ENCODE measurements at regions not wholly inside any gene's neighbourhood (a gene's known extent, or its start where the extent isn't known, plus 50 kb on each side); places are given as distances from the start of the nearest gene placed in this dataset.
"Not testable (repeated sequence)": the region's sequence is repeated elsewhere in the genome, so short reads cannot be mapped to it uniquely, and the experiment has no call there.

GRCh38 chr6:22184371-22184770 lies 112.5 kb downstream of the PRL start:
- Mint-ChIP-seq H3K27ac (no peak overlapping the region), H3K27me3 (no peaks in the 10 kb centered on the region), H3K9me3 (peaks cover 18% of the 10 kb centered on the region), H3K36me3 (ENCODE audit: low read depth) (no peaks in the 10 kb centered on the region), H3K4me3 (no peak overlapping the region), H3K4me1 (no peaks in the 10 kb centered on the region)
- ATAC-seq (replicated peaks) = no peak

- ATAC-seq (replicated peaks) = no peak
- Mint-ChIP-seq H3K4me1 (no peaks in the 10 kb centered on the region), H3K4me3 (no peak overlapping the region), H3K9me3 (peaks cover 13% of the 10 kb centered on the region), H3K36me3 (ENCODE audit: low read depth) (no peaks in the 10 kb centered on the region), H3K27me3 (no peaks in the 10 kb centered on the region), H3K27ac (no peak overlapping the region)
Measured at GRCh38 chr6:22189946-22190345, 106.9 kb downstream of the PRL start.

GRCh38 chr6:22194188-22194921 lies 102.5 kb downstream of the PRL start:
- no peaks in the 10 kb centered on the region for H3K27me3 Mint-ChIP-seq
- H3K36me3 Mint-ChIP-seq (ENCODE audit: low read depth) = no peaks in the 10 kb centered on the region
- H3K9me3 Mint-ChIP-seq = peaks cover 12% of the 10 kb centered on the region
- H3K4me1 Mint-ChIP-seq = no peaks in the 10 kb centered on the region
- no peak for ATAC-seq (replicated peaks)
- H3K4me3 Mint-ChIP-seq = no peak overlapping the region
- H3K27ac Mint-ChIP-seq = no peak overlapping the region

GRCh38 chr6:22199771-22200170 lies 97.1 kb downstream of the PRL start:
- Mint-ChIP-seq H3K36me3 (ENCODE audit: low read depth) (no peaks in the 10 kb centered on the region), H3K4me1 (no peaks in the 10 kb centered on the region), H3K27me3 (no peaks in the 10 kb centered on the region), H3K4me3 (no peak overlapping the region), H3K9me3 (peaks cover 6% of the 10 kb centered on the region), H3K27ac (no peak overlapping the region)
- no peak for ATAC-seq (replicated peaks)

GRCh38 chr6:22204153-22204552 lies 92.7 kb downstream of the PRL start:
- Mint-ChIP-seq H3K27ac (no peak overlapping the region), H3K36me3 (ENCODE audit: low read depth) (no peaks in the 10 kb centered on the region), H3K27me3 (no peaks in the 10 kb centered on the region), H3K4me1 (no peaks in the 10 kb centered on the region), H3K9me3 (peaks cover 7% of the 10 kb centered on the region), H3K4me3 (no peak overlapping the region)
- no peak for ATAC-seq (replicated peaks)

GRCh38 chr6:22205266-22205665 lies 91.6 kb downstream of the PRL start:
- Mint-ChIP-seq H3K27me3 (no peaks in the 10 kb centered on the region), H3K27ac (no peak overlapping the region), H3K4me1 (no peaks in the 10 kb centered on the region), H3K4me3 (no peak overlapping the region), H3K9me3 (peaks cover 7% of the 10 kb centered on the region), H3K36me3 (ENCODE audit: low read depth) (no peaks in the 10 kb centered on the region)
- no peak for ATAC-seq (replicated peaks)

GRCh38 chr6:22206106-22206505 lies 90.7 kb downstream of the PRL start:
- no peaks in the 10 kb centered on the region for H3K36me3 Mint-ChIP-seq (ENCODE audit: low read depth)
- no peak overlapping the region for H3K4me3 Mint-ChIP-seq
- no peaks in the 10 kb centered on the region for H3K27me3 Mint-ChIP-seq
- H3K4me1 Mint-ChIP-seq = no peaks in the 10 kb centered on the region
- ATAC-seq (replicated peaks) = no peak
- no peak overlapping the region for H3K27ac Mint-ChIP-seq
- H3K9me3 Mint-ChIP-seq = peaks cover 7% of the 10 kb centered on the region

- Mint-ChIP-seq H3K4me3 (no peak overlapping the region), H3K36me3 (ENCODE audit: low read depth) (no peaks in the 10 kb centered on the region), H3K27me3 (no peaks in the 10 kb centered on the region), H3K4me1 (no peaks in the 10 kb centered on the region), H3K9me3 (peaks cover 4% of the 10 kb centered on the region), H3K27ac (no peak overlapping the region)
- no peak for ATAC-seq (replicated peaks)
Measured at GRCh38 chr6:22208026-22208425, 88.8 kb downstream of the PRL start.

GRCh38 chr6:22214314-22214713 lies 82.5 kb downstream of the PRL start:
- H3K4me1 Mint-ChIP-seq = no peaks in the 10 kb centered on the region
- H3K27me3 Mint-ChIP-seq = no peaks in the 10 kb centered on the region
- no peak overlapping the region for H3K4me3 Mint-ChIP-seq
- H3K27ac Mint-ChIP-seq = no peak overlapping the region
- no peak for ATAC-seq (replicated peaks)
- no peaks in the 10 kb centered on the region for H3K9me3 Mint-ChIP-seq
- no peaks in the 10 kb centered on the region for H3K36me3 Mint-ChIP-seq (ENCODE audit: low read depth)

- H3K27me3 Mint-ChIP-seq; ATAC-seq (replicated peaks); H3K36me3 Mint-ChIP-seq (ENCODE audit: low read depth); H3K4me1 Mint-ChIP-seq; H3K9me3 Mint-ChIP-seq; H3K27ac Mint-ChIP-seq; H3K4me3 Mint-ChIP-seq: not testable (repeated sequence)
Measured at GRCh38 chr6:22215474-22215873, 81.4 kb downstream of the PRL start.

GRCh38 chr6:22218410-22218809 lies 78.4 kb downstream of the PRL start:
- ATAC-seq (replicated peaks) = no peak
- Mint-ChIP-seq H3K9me3 (no peaks in the 10 kb centered on the region), H3K4me3 (no peak overlapping the region), H3K36me3 (ENCODE audit: low read depth) (no peaks in the 10 kb centered on the region), H3K27me3 (no peaks in the 10 kb centered on the region), H3K27ac (no peak overlapping the region), H3K4me1 (no peaks in the 10 kb centered on the region)

GRCh38 chr6:22219925-22220324 lies 76.9 kb downstream of the PRL start:
- no peak overlapping the region for H3K27ac Mint-ChIP-seq
- no peaks in the 10 kb centered on the region for H3K36me3 Mint-ChIP-seq (ENCODE audit: low read depth)
- H3K4me3 Mint-ChIP-seq = no peak overlapping the region
- no peaks in the 10 kb centered on the region for H3K4me1 Mint-ChIP-seq
- ATAC-seq (replicated peaks) = no peak
- no peaks in the 10 kb centered on the region for H3K27me3 Mint-ChIP-seq
- H3K9me3 Mint-ChIP-seq = no peaks in the 10 kb centered on the region

GRCh38 chr6:22221211-22221610 lies 75.6 kb downstream of the PRL start:
- no peak for ATAC-seq (replicated peaks)
- H3K27me3 Mint-ChIP-seq = no peaks in the 10 kb centered on the region
- H3K9me3 Mint-ChIP-seq = no peaks in the 10 kb centered on the region
- no peak overlapping the region for H3K4me3 Mint-ChIP-seq
- no peaks in the 10 kb centered on the region for H3K36me3 Mint-ChIP-seq (ENCODE audit: low read depth)
- no peaks in the 10 kb centered on the region for H3K4me1 Mint-ChIP-seq
- H3K27ac Mint-ChIP-seq = no peak overlapping the region

GRCh38 chr6:22221630-22222029 lies 75.2 kb downstream of the PRL start:
- Mint-ChIP-seq H3K4me1 (no peaks in the 10 kb centered on the region), H3K36me3 (ENCODE audit: low read depth) (no peaks in the 10 kb centered on the region), H3K9me3 (peaks cover under 1% of the 10 kb centered on the region), H3K27ac (no peak overlapping the region), H3K27me3 (no peaks in the 10 kb centered on the region), H3K4me3 (no peak overlapping the region)
- ATAC-seq (replicated peaks) = no peak

- no peaks in the 10 kb centered on the region for H3K4me1 Mint-ChIP-seq
- H3K27ac Mint-ChIP-seq = no peak overlapping the region
- peaks cover 3% of the 10 kb centered on the region for H3K9me3 Mint-ChIP-seq
- ATAC-seq (replicated peaks) = no peak
- H3K36me3 Mint-ChIP-seq (ENCODE audit: low read depth) = no peaks in the 10 kb centered on the region
- no peaks in the 10 kb centered on the region for H3K27me3 Mint-ChIP-seq
- H3K4me3 Mint-ChIP-seq = no peak overlapping the region
Measured at GRCh38 chr6:22222469-22222868, 74.4 kb downstream of the PRL start.
